GM21528 (cell line): ENCODE measurements at regions not wholly inside any gene's neighbourhood (a gene's known extent, or its start where the extent isn't known, plus 50 kb on each side); places are given as distances from the start of the nearest gene placed in this dataset.

Experiments
- ATAC-seq: cut with Tn5 transposase; IDR thresholded peaks from one replicate; pipeline ENCODE4 v1.9.1; 2021; ENCODE audit warnings: mild to moderate bottlenecking, moderate library complexity; ENCODE audit not compliant: unreplicated experiment, low FRiP score

DNA sequence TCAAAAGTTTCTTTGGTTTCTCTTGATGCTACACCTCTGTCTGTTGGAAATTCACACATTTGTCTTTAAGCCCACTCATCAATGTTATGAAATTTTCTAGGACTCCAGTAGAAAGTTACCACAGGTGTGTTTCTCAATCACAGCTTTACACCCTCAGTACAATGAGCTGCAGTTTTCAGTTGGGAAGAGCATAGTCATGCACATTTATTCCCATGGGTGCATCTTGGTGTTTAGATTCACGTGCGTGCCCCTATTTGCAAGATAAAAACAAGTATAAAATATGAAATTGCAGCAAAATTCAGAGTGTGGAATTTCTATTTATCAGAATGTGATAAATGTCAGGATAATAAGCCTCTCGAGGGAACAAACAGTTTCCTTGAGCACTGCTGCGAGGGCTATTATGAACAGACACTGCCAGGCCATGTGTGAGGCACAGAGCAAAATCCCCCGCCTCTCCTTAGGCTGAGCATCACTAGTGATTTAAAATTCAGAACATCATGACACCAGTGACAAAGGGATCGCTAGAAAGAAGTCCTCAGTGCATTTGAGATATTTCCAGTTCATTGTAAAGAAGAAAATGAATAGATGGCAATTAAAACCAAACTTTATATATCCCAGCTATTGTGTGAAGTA lies 512.2 kb upstream of the TCF4 start:
- no peak for ATAC-seq

DNA sequence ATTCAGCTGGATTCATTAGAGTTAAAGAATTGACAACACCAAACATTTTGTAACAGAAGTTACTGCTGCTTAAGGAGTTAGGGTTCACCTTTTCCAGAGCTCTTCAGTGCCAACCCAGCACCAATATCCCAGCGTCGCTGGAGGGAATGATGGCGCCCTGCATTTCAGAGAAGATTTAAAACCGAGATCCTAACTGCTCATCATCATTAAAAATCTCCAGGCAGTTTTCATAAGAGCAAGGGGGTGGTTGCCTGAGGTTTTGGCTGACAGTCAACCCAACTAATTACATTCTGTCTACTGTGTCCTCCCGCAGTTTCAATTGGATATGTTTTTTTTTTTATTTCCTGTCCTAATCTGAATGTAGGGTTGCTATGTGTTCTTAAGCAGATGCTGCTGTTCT lies 509.6 kb upstream of the TCF4 start:
- ATAC-seq, result no peak

- no peak for ATAC-seq
Observed at GRCh38 chr18:56096861-56097260, 508.9 kb upstream of the TCF4 start.

GRCh38 chr18:56089612-56090258 lies 501.7 kb upstream of the TCF4 start:
- ATAC-seq, result no peak

- ATAC-seq, result no peak
Observed at GRCh38 chr18:56086786-56087185, 498.8 kb upstream of the TCF4 start.

DNA sequence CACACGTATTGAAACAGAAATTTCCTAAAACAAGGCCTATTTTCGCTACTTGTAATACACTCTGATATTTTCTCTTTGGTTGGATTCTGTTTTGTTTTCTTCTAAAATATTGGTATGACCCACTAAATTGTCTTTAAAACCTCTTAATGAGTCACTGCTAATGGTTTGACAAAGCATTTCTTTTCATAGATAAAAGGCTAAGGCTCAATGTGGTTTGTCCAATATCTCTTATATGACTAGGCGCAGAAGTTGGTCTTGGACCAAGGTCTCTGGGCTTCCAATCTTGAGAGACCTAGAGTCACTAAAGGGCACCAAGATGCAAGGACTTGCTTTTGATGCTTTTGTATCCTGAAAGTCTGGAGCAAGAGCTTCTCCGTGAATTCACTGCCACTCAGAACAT lies 498.2 kb upstream of the TCF4 start:
- no peak for ATAC-seq

GRCh38 chr18:56085551-56085950 lies 497.6 kb upstream of the TCF4 start:
- ATAC-seq, result no peak

DNA sequence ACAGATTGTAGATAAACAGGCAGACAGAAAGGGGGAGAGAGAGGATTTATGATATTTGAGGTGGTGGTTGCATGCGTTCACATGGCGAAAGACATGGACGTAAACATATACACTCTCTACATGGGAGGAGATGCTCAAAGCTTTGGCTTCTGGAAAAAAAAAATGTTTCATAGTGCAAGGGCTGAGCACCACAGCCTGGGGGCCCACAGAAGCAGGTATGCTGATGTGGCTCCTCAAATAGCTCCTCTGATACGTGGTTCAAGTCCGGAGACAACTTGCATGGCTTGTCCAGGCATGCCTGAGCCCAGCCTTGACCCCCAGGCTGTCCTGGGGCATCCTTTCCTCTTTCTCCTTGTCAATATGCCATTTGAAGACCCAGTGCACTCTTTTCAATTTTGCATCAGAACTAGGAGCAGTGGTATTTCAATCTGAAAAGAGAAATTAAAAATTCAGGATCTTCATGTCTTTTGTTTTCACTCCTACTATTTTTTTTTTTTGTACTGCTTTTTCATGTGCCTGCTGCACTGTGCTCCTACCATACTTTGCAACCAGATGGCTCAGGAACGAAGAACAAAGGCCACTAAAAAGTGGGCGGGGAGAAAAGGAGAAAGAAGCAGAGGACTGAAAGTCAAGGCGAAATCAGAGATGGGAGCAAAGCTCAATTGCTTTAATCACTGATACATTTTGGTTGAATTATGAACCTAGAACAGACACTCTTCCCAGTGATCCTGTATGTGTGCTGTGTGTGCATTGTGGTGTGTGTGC lies 495.7 kb upstream of the TCF4 start:
- no peak for ATAC-seq

- ATAC-seq, result no peak
Observed at GRCh38 chr18:56083097-56083521, 495.1 kb upstream of the TCF4 start.

GRCh38 chr18:56076723-56077122 lies 488.7 kb upstream of the TCF4 start:
- no peak for ATAC-seq

GRCh38 chr18:56068701-56069100 lies 480.7 kb upstream of the TCF4 start:
- ATAC-seq, result no peak

DNA sequence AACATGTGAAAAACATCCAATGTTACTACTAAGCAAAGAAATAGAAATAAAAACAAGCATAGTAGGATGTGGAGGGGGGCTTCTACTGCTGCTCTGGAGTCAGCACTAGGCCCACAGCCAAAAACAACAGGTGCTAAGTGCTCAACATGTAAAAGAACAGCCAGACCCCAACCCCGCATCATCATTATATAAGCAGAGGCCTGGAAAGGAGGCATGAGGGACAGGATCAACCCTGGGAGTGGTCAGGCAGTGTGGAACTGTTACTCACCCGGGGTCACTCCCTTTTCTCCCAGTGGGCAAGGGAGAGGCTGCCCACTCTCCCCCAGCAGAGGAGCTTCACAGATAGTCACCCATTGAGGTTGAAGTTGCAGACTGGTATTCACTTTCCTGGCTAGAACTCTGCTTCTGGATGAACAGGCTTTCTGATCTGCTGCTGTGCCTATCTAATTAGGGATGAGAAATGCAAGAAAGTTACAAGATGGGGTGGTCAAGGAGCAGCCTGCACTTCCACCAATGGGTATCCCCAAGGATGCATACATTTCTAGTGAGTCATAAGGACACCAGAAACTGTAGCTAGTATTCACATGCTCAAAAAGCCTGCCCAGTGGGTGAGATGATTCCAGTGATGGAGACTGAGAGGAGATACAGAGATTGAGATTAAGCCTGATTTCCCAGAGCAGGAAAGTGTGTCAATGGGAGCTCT lies 480.1 kb upstream of the TCF4 start:
- ATAC-seq, result no peak

GRCh38 chr18:56067214-56067894 lies 479.4 kb upstream of the TCF4 start:
- ATAC-seq, result no peak

DNA sequence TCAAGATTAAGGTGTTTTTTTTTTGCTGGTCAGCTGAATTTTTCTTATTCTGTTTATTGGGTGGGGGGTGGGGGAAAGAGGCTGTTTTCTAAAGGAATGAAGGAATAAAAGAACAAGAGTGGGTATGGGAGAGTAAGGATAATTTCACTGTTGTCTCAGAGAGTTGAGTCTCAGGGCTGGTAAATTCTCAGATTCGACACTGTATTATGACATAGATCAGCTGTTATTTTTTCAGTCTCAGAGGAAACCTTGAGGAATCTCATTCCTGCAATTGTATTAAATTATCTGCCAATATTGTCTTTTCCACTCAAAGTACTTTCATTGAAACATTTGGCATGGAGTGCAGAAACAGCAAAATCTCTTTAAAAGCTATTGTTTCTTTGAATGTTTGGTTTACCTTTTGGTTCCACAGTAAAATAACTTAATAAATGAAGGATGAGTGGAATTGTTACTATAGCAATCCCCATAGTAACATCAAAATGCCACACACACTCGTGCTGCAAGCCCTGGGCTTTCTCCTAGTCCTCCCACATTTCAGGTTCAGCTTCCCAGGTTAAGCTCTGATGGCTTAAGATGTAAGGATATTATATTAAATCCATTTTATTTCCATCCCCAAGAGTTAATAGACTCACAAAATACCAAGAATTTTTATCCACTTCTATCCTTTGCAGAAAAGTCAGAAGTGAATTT lies 478.7 kb upstream of the TCF4 start:
- no peak for ATAC-seq

DNA sequence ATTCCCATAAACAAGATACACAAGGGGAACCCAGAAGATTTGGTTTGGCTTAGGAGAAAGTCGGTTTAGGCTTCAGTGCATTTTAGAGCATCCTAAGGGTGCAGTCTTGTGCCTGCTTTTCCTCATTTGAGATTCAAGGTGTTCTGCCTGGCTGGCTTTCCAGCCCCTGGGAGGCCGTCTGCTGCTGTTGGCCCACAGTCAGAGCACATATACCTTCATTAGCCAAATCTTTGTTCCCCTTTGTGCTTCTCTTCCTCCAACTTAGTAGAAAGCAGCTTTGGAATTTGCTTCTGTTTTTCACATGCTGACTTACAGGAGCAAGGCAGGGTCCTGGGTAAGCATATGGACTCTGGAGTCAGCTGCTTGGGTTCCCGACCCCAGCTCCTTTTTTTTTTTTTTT lies 477.1 kb upstream of the TCF4 start:
- ATAC-seq, result no peak

DNA sequence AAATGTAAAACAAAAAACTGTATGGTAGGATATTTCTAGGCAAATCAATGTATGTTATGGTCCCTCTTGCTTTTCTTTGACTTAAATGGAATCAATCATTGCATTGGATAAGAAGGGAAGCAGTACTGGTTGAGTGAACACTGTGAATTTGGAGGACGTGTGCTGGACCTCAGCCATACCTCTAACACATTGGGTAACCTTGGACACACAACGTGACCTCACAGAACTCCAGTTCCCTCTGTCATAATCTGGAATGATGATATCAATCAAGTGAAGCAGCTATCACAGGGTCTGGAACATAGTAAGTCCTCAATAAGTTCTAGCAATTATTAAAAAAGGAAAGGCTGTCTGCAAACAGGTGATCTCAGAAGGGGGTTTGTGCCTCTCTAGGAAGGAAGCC lies 474.9 kb upstream of the TCF4 start:
- no peak for ATAC-seq

DNA sequence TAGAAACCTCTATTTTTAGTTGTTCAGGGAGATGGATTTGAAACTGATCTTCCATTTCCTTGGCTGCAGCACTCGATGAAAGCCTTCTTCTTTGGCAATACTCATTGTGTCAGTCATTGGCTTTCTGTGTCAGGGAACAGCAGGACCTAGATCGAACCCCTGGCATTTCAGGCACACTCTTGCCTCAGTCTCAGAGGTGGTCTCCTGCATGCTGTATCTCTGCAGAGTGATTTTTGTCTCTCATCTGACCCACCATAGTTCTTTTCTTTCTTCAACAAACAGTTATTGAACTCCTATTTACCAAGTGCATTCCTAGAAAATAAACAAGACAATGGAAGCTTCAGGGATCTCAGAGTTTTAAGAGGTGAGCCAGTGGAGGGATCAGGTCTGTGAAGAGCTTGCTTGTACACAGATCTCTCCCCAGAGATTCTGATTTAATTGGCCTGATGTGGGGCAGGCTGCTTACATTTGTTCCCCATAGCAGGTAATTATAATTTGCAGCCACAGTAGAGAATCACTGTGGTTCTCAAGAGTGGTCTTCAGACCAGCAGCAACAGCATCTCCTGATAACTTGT lies 473.1 kb upstream of the TCF4 start:
- ATAC-seq, result no peak

DNA sequence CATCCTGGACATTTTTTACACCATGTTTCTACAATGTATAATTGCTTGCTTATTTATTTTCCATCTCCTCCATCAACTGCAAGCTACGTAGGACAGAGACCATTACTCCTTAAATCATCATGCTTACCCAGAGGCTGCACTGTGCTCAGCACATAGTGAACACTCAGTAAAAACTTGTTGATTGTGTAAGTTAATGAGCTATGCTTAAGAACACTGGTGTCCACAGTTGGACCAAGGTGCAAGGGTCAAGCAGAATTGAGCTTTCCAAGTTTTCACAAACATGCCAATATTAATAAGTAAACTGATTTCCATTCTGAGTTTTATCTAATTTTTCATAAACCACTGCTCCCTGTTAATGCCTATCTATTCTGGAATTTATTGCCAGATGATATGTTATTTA lies 464.2 kb upstream of the TCF4 start:
- ATAC-seq, result no peak

GRCh38 chr18:56044239-56044638 lies 456.2 kb upstream of the TCF4 start:
- no peak for ATAC-seq

DNA sequence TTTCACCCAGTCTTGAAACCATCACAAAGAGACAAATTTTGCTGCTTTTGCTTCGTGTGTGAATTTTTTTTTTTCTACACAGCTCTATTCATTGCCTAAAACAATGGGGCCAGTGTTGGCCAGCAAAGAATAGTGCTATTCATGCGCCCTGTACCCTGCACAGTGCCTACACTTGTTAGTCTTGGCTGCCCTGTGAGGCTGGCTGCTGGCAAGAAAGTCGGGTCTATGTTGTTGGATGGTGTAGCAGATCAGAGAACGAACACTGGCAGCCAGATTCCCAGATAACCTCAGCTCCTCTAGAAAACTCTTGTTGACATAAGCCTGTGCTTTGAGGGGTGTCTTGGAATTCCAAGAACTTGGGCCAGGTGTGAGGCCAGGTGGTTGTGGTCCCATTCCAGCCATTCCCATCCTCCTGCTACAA lies 455.7 kb upstream of the TCF4 start:
- ATAC-seq, result no peak
